ENCODE measurements at regions not wholly inside any gene's neighbourhood (a gene's known extent, or its start where the extent isn't known, plus 50 kb on each side); places are given as distances from the start of the nearest gene placed in this dataset.

DNA sequence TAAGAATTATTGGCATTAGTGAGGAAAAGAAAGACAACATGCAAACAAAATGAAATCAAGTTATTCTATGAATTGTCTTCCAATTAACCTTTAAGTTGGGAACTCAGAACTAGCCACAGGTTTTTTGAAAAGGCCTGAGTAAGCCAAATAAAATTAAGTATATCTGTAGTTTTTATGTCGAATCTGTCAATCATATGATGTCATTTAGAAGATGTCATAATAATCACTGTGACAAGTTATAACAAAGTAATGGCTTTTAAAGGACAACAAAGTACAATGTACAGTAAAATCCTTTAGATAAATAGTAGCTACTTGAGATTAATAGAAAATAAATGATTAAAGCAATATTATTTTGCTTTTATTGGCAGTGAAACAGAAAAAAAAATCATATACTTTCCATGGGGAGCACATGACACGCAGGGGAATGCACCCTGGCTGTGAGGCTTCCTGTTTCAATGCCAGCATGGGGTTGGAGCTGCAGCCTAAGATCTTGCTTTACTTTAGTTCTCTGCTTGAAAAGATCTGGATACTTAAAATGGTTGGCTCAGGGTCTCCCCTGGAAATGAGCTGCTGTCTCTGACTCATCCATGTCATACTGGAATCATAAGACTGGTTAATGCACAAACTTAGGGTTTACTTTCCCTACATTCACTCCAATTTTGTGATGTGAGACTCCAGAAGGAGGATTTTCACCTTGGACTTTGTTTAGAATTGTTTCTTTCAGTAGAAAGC lies 284.3 kb downstream of the TAF11L14 start:
- Histone ChIP-seq H3K9me1 (ENCODE audit: control insufficient read depth, extremely low read depth, insufficient read depth, low read length) (no peaks in the 10 kb centered on the region), H3K79me2 (ENCODE audit: control insufficient read depth, insufficient read depth, low read length) (no peaks in the 10 kb centered on the region), H3K9ac (ENCODE audit: control insufficient read depth, extremely low read depth, insufficient read depth, low read length) (no peak overlapping the region), H2AFZ (ENCODE audit: control insufficient read depth, low read length) (peak overlapping the region; percentile 20), H3K27me3 (ENCODE audit: control insufficient read depth, extremely low read depth, insufficient read depth, low read length) (no peaks in the 10 kb centered on the region), H3K9me3 (ENCODE audit: control insufficient read depth, low read depth, low read length) (no peaks in the 10 kb centered on the region), H3K4me1 (ENCODE audit: control insufficient read depth, extremely low read depth, insufficient read depth, low read length) (no peaks in the 10 kb centered on the region), H3K4me3 (ENCODE audit: control insufficient read depth in 2 of 3, extremely low read depth in 1 of 3, insufficient read depth in 2 of 3, low read depth in 1 of 3, low read length in 3 of 3) (no peak overlapping the region), H3K27ac (ENCODE audit: control insufficient read depth, insufficient read depth, low read length) (no peak overlapping the region), H3K36me3 (ENCODE audit: control insufficient read depth in 2 of 2, extremely low read depth in 1 of 2, insufficient read depth in 2 of 2, low read length in 2 of 2) (no peaks in the 10 kb centered on the region), H4K20me1 (ENCODE audit: control insufficient read depth, extremely low read depth, insufficient read depth, low read length) (no peaks in the 10 kb centered on the region), H3K4me2 (ENCODE audit: control insufficient read depth, extremely low read depth, insufficient read depth, low read depth, low read length) (no peak overlapping the region)
- TF ChIP-seq, protein P1, sequence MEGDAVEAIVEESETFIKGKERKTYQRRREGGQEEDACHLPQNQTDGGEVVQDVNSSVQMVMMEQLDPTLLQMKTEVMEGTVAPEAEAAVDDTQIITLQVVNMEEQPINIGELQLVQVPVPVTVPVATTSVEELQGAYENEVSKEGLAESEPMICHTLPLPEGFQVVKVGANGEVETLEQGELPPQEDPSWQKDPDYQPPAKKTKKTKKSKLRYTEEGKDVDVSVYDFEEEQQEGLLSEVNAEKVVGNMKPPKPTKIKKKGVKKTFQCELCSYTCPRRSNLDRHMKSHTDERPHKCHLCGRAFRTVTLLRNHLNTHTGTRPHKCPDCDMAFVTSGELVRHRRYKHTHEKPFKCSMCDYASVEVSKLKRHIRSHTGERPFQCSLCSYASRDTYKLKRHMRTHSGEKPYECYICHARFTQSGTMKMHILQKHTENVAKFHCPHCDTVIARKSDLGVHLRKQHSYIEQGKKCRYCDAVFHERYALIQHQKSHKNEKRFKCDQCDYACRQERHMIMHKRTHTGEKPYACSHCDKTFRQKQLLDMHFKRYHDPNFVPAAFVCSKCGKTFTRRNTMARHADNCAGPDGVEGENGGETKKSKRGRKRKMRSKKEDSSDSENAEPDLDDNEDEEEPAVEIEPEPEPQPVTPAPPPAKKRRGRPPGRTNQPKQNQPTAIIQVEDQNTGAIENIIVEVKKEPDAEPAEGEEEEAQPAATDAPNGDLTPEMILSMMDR (optimal IDR thresholded peaks at IDR 0.05 in 1 of 3, IDR thresholded peaks at IDR 0.05 in 1 of 3, conservative IDR thresholded peaks at IDR 0.05 in 1 of 3; ENCODE audit: extremely low read depth in 1 of 3, insufficient read depth in 2 of 3, low read length in 3 of 3), result no peak
- no peak for TF ChIP-seq EZH2 (IDR thresholded peaks at IDR 0.05; ENCODE audit: low read length)
- dilution Hi-C loops (cut with MboI; ENCODE audit: extremely low pct_ligation_motif_present, low sequenced_read_pairs), result no loop called here
- DNase-seq (ENCODE audit: low read depth, low spot score) (no peak), FAIRE-seq (peak; percentile 34)

DNA sequence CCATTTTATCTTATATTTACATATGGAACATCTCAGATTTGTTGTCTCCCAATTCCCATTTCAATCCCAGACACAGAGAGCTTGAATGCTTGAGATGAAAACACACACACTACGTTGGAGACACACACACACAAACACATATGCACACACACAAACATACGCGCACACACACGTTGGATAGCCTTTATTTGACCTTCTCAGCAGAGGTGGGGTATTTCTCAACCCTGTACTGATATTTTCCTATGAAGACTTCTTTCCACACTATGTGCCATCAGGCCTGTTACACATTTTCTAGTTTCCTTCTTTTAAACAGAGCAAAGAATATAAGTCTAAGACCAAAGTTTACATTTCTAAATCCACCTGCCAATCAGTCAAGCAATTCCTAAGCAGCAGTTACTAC lies 291.0 kb downstream of the TAF11L14 start:
- no peak overlapping the region for H3K27ac ChIP-seq (ENCODE audit: control insufficient read depth, insufficient read depth, low read length)
- FAIRE-seq (no peak), DNase-seq (ENCODE audit: low read depth, low spot score) (no peak)
- peaks cover 15% of the 10 kb centered on the region for H3K4me1 ChIP-seq (ENCODE audit: control insufficient read depth, extremely low read depth, insufficient read depth, low read length)
- no peak overlapping the region for H3K9ac ChIP-seq (ENCODE audit: control insufficient read depth, extremely low read depth, insufficient read depth, low read length)
- no peaks in the 10 kb centered on the region for H4K20me1 ChIP-seq (ENCODE audit: control insufficient read depth, extremely low read depth, insufficient read depth, low read length)
- no peaks in the 10 kb centered on the region for H3K36me3 ChIP-seq (ENCODE audit: control insufficient read depth in 2 of 2, extremely low read depth in 1 of 2, insufficient read depth in 2 of 2, low read length in 2 of 2)
- H3K4me3 ChIP-seq (ENCODE audit: control insufficient read depth in 2 of 3, extremely low read depth in 1 of 3, insufficient read depth in 2 of 3, low read depth in 1 of 3, low read length in 3 of 3), result no peak overlapping the region
- no peak overlapping the region for H3K4me2 ChIP-seq (ENCODE audit: control insufficient read depth, extremely low read depth, insufficient read depth, low read depth, low read length)
- no peaks in the 10 kb centered on the region for H3K79me2 ChIP-seq (ENCODE audit: control insufficient read depth, insufficient read depth, low read length)
- no peaks in the 10 kb centered on the region for H3K27me3 ChIP-seq (ENCODE audit: control insufficient read depth, extremely low read depth, insufficient read depth, low read length)
- H3K9me3 ChIP-seq (ENCODE audit: control insufficient read depth, low read depth, low read length), result no peaks in the 10 kb centered on the region
- TF ChIP-seq, protein P1 (optimal IDR thresholded peaks at IDR 0.05 in 1 of 3, IDR thresholded peaks at IDR 0.05 in 1 of 3, conservative IDR thresholded peaks at IDR 0.05 in 1 of 3; ENCODE audit: extremely low read depth in 1 of 3, insufficient read depth in 2 of 3, low read length in 3 of 3), result no peak
- no peak for TF ChIP-seq EZH2 (IDR thresholded peaks at IDR 0.05; ENCODE audit: low read length)
- H2AFZ ChIP-seq (ENCODE audit: control insufficient read depth, low read length), result peak overlapping the region; percentile 77
- no peaks in the 10 kb centered on the region for H3K9me1 ChIP-seq (ENCODE audit: control insufficient read depth, extremely low read depth, insufficient read depth, low read length)
- dilution Hi-C loops (cut with MboI; ENCODE audit: extremely low pct_ligation_motif_present, low sequenced_read_pairs), result no loop called here
